HEK293 (cell line): ENCODE measurements at regions not wholly inside any gene's neighbourhood (a gene's known extent, or its start where the extent isn't known, plus 50 kb on each side); places are given as distances from the start of the nearest gene placed in this dataset.

ENCODE experiments used
- HOXD13 ChIP-seq: sonication (generic); formaldehyde crosslinking; IDR thresholded peaks from 2 replicates; pipeline ENCODE4 v1.8.0; 2022; ENCODE audit warnings: missing genetic modification reagents, borderline replicate concordance
- PRDM2 ChIP-seq: fragments of 450-650 bp; formaldehyde crosslinking; IDR thresholded peaks from 2 replicates; pipeline ENCODE4 v1.5.1; 2016; ENCODE audit warnings: missing biosample characterization, missing genetic modification characterization, borderline replicate concordance
- ZBTB1 ChIP-seq: fragments of 450-650 bp; formaldehyde crosslinking; IDR thresholded peaks from 2 replicates; pipeline ENCODE4 v1.5.1; 2016; ENCODE audit warnings: missing biosample characterization, missing genetic modification characterization
- ZNF121 ChIP-seq: fragments of 450-650 bp; formaldehyde crosslinking; IDR thresholded peaks from 2 replicates; pipeline ENCODE4 v1.5.1; 2016; ENCODE audit warnings: missing biosample characterization, missing genetic modification characterization
- ZNF274 ChIP-seq, 2 experiments: fragments of 200-500 bp in 1 of 2; fragments of 450-650 bp in 1 of 2; sonication (Bioruptor generic) in 1 of 2; formaldehyde crosslinking in 1 of 2; IDR thresholded peaks; 2 replicates each; pipeline versions ENCODE4 v1.5.1 to v1.6.1; 2014 to 2016; ENCODE audit warnings: borderline replicate concordance in 1 of 2, inconsistent platforms in 1 of 2, low read length in 1 of 2, missing biosample characterization in 1 of 2, missing genetic modification characterization in 1 of 2
- ZNF433 ChIP-seq: fragments of 450-650 bp; formaldehyde crosslinking; IDR thresholded peaks from 2 replicates; pipeline ENCODE4 v1.5.1; 2016; ENCODE audit warnings: missing biosample characterization, missing genetic modification characterization, low read depth
- ZNF48 ChIP-seq: fragments of 450-650 bp; formaldehyde crosslinking; IDR thresholded peaks from 2 replicates; pipeline ENCODE4 v1.5.1; 2016; ENCODE audit warnings: missing biosample characterization, missing genetic modification characterization
- ZNF701 ChIP-seq: fragments of 450-650 bp; formaldehyde crosslinking; IDR thresholded peaks from 2 replicates; pipeline ENCODE4 v1.5.1; 2016; ENCODE audit warnings: missing biosample characterization, missing genetic modification characterization
- ZNF785 ChIP-seq: fragments of 450-650 bp; formaldehyde crosslinking; IDR thresholded peaks from 2 replicates; pipeline ENCODE4 v1.5.1; 2016; ENCODE audit warnings: missing biosample characterization, missing genetic modification characterization
- TF ChIP-seq, protein P1 (sequence below): fragments of 450-650 bp; formaldehyde crosslinking; IDR thresholded peaks from 2 replicates; pipeline ENCODE4 v1.5.1; 2016; ENCODE audit warnings: missing biosample characterization, missing genetic modification characterization
- TF ChIP-seq, protein P2 (sequence below): fragments of 450-650 bp; formaldehyde crosslinking; IDR thresholded peaks from 2 replicates; pipeline ENCODE4 v1.5.1; 2016; ENCODE audit warnings: missing biosample characterization, missing genetic modification characterization, low read depth
- TF ChIP-seq, protein P3 (sequence below): fragments of 450-650 bp; formaldehyde crosslinking; IDR thresholded peaks from 2 replicates; pipeline ENCODE4 v1.5.1; 2017; ENCODE audit warnings: missing biosample characterization, missing genetic modification characterization

DNA sequence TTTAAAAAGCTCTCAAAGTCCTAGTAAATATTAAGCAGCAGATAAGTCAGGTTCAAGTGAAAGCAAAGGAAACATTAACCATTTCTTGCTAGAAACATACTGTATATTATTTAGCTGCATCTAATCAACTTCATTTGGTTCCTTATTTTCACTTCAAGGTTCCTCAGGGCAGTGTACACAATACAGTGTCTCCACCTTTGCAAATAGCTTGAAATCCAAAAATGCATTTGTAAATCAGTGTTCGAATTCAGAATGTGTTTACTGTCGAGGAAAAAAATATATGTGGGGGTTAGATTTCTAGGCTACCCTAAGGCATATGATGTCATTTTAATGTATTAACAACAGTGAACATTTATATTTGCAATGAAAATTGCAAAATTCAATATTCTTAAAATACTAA, 436.0 kb downstream of the CETN3 start:
- TF ChIP-seq, protein P1, sequence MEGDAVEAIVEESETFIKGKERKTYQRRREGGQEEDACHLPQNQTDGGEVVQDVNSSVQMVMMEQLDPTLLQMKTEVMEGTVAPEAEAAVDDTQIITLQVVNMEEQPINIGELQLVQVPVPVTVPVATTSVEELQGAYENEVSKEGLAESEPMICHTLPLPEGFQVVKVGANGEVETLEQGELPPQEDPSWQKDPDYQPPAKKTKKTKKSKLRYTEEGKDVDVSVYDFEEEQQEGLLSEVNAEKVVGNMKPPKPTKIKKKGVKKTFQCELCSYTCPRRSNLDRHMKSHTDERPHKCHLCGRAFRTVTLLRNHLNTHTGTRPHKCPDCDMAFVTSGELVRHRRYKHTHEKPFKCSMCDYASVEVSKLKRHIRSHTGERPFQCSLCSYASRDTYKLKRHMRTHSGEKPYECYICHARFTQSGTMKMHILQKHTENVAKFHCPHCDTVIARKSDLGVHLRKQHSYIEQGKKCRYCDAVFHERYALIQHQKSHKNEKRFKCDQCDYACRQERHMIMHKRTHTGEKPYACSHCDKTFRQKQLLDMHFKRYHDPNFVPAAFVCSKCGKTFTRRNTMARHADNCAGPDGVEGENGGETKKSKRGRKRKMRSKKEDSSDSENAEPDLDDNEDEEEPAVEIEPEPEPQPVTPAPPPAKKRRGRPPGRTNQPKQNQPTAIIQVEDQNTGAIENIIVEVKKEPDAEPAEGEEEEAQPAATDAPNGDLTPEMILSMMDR (tag by site-specific recombination), result no peak
- TF ChIP-seq, protein P2, sequence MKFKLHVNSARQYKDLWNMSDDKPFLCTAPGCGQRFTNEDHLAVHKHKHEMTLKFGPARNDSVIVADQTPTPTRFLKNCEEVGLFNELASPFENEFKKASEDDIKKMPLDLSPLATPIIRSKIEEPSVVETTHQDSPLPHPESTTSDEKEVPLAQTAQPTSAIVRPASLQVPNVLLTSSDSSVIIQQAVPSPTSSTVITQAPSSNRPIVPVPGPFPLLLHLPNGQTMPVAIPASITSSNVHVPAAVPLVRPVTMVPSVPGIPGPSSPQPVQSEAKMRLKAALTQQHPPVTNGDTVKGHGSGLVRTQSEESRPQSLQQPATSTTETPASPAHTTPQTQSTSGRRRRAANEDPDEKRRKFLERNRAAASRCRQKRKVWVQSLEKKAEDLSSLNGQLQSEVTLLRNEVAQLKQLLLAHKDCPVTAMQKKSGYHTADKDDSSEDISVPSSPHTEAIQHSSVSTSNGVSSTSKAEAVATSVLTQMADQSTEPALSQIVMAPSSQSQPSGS, result no peak
- TF ChIP-seq ZNF701 (tag by site-specific recombination), result no peak
- TF ChIP-seq HOXD13 (CRISPR knock-in tag), result no peak
- no peak for TF ChIP-seq ZNF48 (tag by site-specific recombination)
- TF ChIP-seq ZNF785 (tag by site-specific recombination), result no peak
- TF ChIP-seq, protein P3, sequence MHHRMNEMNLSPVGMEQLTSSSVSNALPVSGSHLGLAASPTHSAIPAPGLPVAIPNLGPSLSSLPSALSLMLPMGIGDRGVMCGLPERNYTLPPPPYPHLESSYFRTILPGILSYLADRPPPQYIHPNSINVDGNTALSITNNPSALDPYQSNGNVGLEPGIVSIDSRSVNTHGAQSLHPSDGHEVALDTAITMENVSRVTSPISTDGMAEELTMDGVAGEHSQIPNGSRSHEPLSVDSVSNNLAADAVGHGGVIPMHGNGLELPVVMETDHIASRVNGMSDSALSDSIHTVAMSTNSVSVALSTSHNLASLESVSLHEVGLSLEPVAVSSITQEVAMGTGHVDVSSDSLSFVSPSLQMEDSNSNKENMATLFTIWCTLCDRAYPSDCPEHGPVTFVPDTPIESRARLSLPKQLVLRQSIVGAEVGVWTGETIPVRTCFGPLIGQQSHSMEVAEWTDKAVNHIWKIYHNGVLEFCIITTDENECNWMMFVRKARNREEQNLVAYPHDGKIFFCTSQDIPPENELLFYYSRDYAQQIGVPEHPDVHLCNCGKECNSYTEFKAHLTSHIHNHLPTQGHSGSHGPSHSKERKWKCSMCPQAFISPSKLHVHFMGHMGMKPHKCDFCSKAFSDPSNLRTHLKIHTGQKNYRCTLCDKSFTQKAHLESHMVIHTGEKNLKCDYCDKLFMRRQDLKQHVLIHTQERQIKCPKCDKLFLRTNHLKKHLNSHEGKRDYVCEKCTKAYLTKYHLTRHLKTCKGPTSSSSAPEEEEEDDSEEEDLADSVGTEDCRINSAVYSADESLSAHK, result no peak
- no peak for TF ChIP-seq PRDM2 (tag by site-specific recombination)
- no peak for TF ChIP-seq ZNF433 (tag by site-specific recombination)
- TF ChIP-seq ZBTB1, result no peak
- TF ChIP-seq ZNF121, result no peak
- TF ChIP-seq ZNF274 (IDR thresholded peaks at IDR 0.05; ENCODE audit: low read length), result no peak
- TF ChIP-seq ZNF274 (tag by site-specific recombination; IDR thresholded peaks at IDR 0.05; ENCODE audit: borderline replicate concordance), result no peak
